ENCODE measurements at regions not wholly inside any gene's neighbourhood (a gene's known extent, or its start where the extent isn't known, plus 50 kb on each side); places are given as distances from the start of the nearest gene placed in this dataset.

GRCh38 chr9:10704720-10705119, 91.9 kb upstream of the PTPRD start:
- DNase-seq (ENCODE audit: low spot score): no peak
- H3K4me1 Mint-ChIP-seq (ENCODE audit: unreplicated experiment): no peaks in the 10 kb centered on the region
- H3K36me3 Mint-ChIP-seq (ENCODE audit: low read depth, unreplicated experiment): no peaks in the 10 kb centered on the region
- H3K4me3 Mint-ChIP-seq (ENCODE audit: unreplicated experiment): no peak overlapping the region
- no peaks in the 10 kb centered on the region for H3K9me3 Mint-ChIP-seq (ENCODE audit: unreplicated experiment)
- TF ChIP-seq, protein P1, sequence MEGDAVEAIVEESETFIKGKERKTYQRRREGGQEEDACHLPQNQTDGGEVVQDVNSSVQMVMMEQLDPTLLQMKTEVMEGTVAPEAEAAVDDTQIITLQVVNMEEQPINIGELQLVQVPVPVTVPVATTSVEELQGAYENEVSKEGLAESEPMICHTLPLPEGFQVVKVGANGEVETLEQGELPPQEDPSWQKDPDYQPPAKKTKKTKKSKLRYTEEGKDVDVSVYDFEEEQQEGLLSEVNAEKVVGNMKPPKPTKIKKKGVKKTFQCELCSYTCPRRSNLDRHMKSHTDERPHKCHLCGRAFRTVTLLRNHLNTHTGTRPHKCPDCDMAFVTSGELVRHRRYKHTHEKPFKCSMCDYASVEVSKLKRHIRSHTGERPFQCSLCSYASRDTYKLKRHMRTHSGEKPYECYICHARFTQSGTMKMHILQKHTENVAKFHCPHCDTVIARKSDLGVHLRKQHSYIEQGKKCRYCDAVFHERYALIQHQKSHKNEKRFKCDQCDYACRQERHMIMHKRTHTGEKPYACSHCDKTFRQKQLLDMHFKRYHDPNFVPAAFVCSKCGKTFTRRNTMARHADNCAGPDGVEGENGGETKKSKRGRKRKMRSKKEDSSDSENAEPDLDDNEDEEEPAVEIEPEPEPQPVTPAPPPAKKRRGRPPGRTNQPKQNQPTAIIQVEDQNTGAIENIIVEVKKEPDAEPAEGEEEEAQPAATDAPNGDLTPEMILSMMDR (IDR thresholded peaks at IDR 0.05; ENCODE audit: unreplicated experiment): no peak
- no peak overlapping the region for H3K27ac Mint-ChIP-seq (ENCODE audit: unreplicated experiment)
- H3K27me3 Mint-ChIP-seq (ENCODE audit: unreplicated experiment): peaks cover 1% of the 10 kb centered on the region

- no peak overlapping the region for H3K4me3 Mint-ChIP-seq (ENCODE audit: unreplicated experiment)
These were observed 92.6 kb upstream of the PTPRD start for GRCh38 chr9:10705383-10705782.

DNA sequence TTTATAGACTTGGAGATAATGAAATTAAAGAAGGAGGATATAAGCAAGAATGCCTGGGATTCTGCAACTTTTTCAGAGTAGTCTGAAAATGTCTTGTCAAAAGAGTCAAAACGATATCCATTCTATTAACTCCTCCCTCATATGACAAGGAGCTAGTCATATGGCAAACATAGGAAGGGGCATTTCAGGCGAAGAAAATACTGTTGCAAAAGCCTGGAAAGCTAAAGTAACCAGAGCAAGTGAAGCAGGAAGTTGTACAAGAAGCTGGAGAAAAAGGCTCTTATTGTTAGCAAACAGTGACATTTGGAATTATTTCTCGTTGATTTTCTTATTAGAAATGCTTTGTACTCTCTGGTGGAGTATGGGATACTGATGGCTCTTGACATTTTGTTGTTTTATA, 94.0 kb upstream of the PTPRD start:
- H3K36me3 Mint-ChIP-seq (ENCODE audit: low read depth, unreplicated experiment): no peaks in the 10 kb centered on the region
- no peak overlapping the region for H3K4me3 Mint-ChIP-seq (ENCODE audit: unreplicated experiment)
- DNase-seq (ENCODE audit: low spot score): no peak
- TF ChIP-seq, protein P1 (IDR thresholded peaks at IDR 0.05; ENCODE audit: unreplicated experiment): no peak
- no peaks in the 10 kb centered on the region for H3K9me3 Mint-ChIP-seq (ENCODE audit: unreplicated experiment)
- peaks cover 1% of the 10 kb centered on the region for H3K27me3 Mint-ChIP-seq (ENCODE audit: unreplicated experiment)
- H3K4me1 Mint-ChIP-seq (ENCODE audit: unreplicated experiment): no peaks in the 10 kb centered on the region
- no peak overlapping the region for H3K27ac Mint-ChIP-seq (ENCODE audit: unreplicated experiment)

More at GRCh38 chr9:10705383-10705782, 92.6 kb upstream of the PTPRD start:
- no peaks in the 10 kb centered on the region for H3K36me3 Mint-ChIP-seq (ENCODE audit: low read depth, unreplicated experiment)
- TF ChIP-seq, protein P1 (IDR thresholded peaks at IDR 0.05; ENCODE audit: unreplicated experiment): no peak
- no peaks in the 10 kb centered on the region for H3K9me3 Mint-ChIP-seq (ENCODE audit: unreplicated experiment)
- DNase-seq (ENCODE audit: low spot score): no peak
- H3K27me3 Mint-ChIP-seq (ENCODE audit: unreplicated experiment): peaks cover 1% of the 10 kb centered on the region
- H3K27ac Mint-ChIP-seq (ENCODE audit: unreplicated experiment): no peak overlapping the region
- H3K4me1 Mint-ChIP-seq (ENCODE audit: unreplicated experiment): no peaks in the 10 kb centered on the region

GRCh38 chr9:10721301-10721700, 108.5 kb upstream of the PTPRD start:
- Mint-ChIP-seq H3K27ac (ENCODE audit: unreplicated experiment) (no peak overlapping the region), H3K4me3 (ENCODE audit: unreplicated experiment) (no peak overlapping the region), H3K4me1 (ENCODE audit: unreplicated experiment) (no peaks in the 10 kb centered on the region), H3K36me3 (ENCODE audit: low read depth, unreplicated experiment) (no peaks in the 10 kb centered on the region), H3K27me3 (ENCODE audit: unreplicated experiment) (no peaks in the 10 kb centered on the region), H3K9me3 (ENCODE audit: unreplicated experiment) (no peaks in the 10 kb centered on the region)
- DNase-seq (ENCODE audit: low spot score): no peak
- TF ChIP-seq, protein P1 (IDR thresholded peaks at IDR 0.05; ENCODE audit: unreplicated experiment): no peak

DNA sequence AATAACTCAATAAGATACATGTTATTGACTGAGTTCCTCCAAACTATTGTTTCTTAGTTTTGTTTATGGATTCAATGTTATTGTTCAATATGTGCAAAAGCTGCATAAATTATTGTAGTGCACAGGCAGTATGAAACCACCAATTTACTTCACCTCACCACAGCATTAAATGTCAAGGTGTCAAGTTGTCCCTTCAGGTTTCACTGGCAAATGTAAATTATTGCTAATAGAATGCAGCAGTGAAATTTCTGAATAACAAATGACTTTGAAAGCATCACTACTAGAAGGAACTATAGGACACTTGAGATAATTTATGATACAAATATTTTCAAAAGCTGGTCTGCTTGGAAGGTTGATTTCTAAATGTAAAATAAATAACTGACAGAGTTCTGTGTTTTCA, 116.4 kb upstream of the PTPRD start:
- Mint-ChIP-seq H3K9me3 (ENCODE audit: unreplicated experiment) (no peaks in the 10 kb centered on the region), H3K36me3 (ENCODE audit: low read depth, unreplicated experiment) (no peaks in the 10 kb centered on the region), H3K27ac (ENCODE audit: unreplicated experiment) (no peak overlapping the region), H3K4me1 (ENCODE audit: unreplicated experiment) (no peaks in the 10 kb centered on the region), H3K27me3 (ENCODE audit: unreplicated experiment) (no peaks in the 10 kb centered on the region), H3K4me3 (ENCODE audit: unreplicated experiment) (no peak overlapping the region)
- TF ChIP-seq, protein P1 (IDR thresholded peaks at IDR 0.05; ENCODE audit: unreplicated experiment): no peak
- DNase-seq (ENCODE audit: low spot score): no peak
